ENCODE measurements at regions not wholly inside any gene's neighbourhood (a gene's known extent, or its start where the extent isn't known, plus 50 kb on each side); places are given as distances from the start of the nearest gene placed in this dataset.

DNA sequence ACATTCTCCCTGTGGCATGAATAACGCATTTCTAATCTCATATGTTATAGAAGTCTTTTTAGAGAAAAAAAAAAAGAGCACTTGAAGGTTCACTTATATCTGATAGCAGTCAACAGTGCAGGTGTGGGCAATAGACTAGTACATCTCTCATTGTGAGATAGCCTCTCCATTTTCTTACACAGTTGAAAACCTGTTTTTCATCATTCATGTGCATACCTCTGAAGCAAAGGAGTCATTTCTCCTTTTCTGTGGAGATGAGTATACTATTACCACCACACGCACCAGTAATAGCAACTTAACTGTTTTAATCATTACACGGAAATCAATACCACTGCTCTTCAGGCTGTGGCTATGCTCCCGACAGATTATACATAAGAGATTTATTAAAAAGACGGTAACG lies 1653.3 kb upstream of the TMEFF2 start:
- TF ChIP-seq TOPORS (CRISPR knock-in tag; IDR thresholded peaks at IDR 0.05) (no peak), PCBP1 (IDR thresholded peaks at IDR 0.05; ENCODE audit: borderline replicate concordance, low read depth, low read length) (no peak), ZBTB40 (IDR thresholded peaks at IDR 0.05) (no peak), ZBTB40 (CRISPR knock-in tag; IDR thresholded peaks at IDR 0.05) (no peak), ZNF790 (CRISPR knock-in tag; IDR thresholded peaks at IDR 0.05; ENCODE audit: borderline replicate concordance) (no peak), MTA1 (CRISPR knock-in tag; IDR thresholded peaks at IDR 0.05; ENCODE audit: borderline replicate concordance) (no peak), ZNF501 (CRISPR knock-in tag; IDR thresholded peaks at IDR 0.05) (no peak)
- TF ChIP-seq, protein P1, sequence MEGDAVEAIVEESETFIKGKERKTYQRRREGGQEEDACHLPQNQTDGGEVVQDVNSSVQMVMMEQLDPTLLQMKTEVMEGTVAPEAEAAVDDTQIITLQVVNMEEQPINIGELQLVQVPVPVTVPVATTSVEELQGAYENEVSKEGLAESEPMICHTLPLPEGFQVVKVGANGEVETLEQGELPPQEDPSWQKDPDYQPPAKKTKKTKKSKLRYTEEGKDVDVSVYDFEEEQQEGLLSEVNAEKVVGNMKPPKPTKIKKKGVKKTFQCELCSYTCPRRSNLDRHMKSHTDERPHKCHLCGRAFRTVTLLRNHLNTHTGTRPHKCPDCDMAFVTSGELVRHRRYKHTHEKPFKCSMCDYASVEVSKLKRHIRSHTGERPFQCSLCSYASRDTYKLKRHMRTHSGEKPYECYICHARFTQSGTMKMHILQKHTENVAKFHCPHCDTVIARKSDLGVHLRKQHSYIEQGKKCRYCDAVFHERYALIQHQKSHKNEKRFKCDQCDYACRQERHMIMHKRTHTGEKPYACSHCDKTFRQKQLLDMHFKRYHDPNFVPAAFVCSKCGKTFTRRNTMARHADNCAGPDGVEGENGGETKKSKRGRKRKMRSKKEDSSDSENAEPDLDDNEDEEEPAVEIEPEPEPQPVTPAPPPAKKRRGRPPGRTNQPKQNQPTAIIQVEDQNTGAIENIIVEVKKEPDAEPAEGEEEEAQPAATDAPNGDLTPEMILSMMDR (CRISPR knock-in tag; IDR thresholded peaks at IDR 0.05) = no peak
